OCI-LY7 (cell line): ENCODE measurements at regions not wholly inside any gene's neighbourhood (a gene's known extent, or its start where the extent isn't known, plus 50 kb on each side); places are given as distances from the start of the nearest gene placed in this dataset. TPM values are rescaled to one million over a fixed set of nuclear protein-coding genes. Genes with fewer than 3 reads are reported as not detected.

ENCODE experiments used
- BruUV-seq: library from RNA; stranded (reverse); fragments of 400-500 nt; replicated peaks from 2 replicates; lab custom pipeline; 2021; lab: Mats Ljungman, UMichigan
- CTCF ChIA-PET: fragments of 300-600 bp; sonication (Branson Sonifier 250); formaldehyde crosslinking; loops from one replicate; lab custom pipeline; 2022; ENCODE audit warnings: antibody characterized with exemption; ENCODE audit not compliant: unreplicated experiment; lab: Charles Lee
- POLR2A ChIA-PET: fragments of 300-600 bp; sonication (Branson Sonifier 250); formaldehyde crosslinking; loops from one replicate; lab custom pipeline; 2022; ENCODE audit warnings: antibody characterized with exemption; lab: Charles Lee
- DNase-seq: peaks from one replicate; pipeline ENCODE4 v3.0.0-alpha.2; 2015; ENCODE audit warnings: low spot score
- H2AFZ ChIP-seq: fragments of 200-600 bp; sonication (generic), shearing (Covaris generic); 2 replicates; pipeline ENCODE4 v1.6.1; 2014; ENCODE audit warnings: mild to moderate bottlenecking, antibody characterized with exemption, low read length, moderate library complexity
- H3K27ac ChIP-seq: fragments of 200-600 bp; sonication (generic); 2 replicates; pipeline ENCODE4 v1.5.1; 2014; ENCODE audit warnings: mixed run types, low read depth, mild to moderate bottlenecking, moderate library complexity, low read length, inconsistent platforms; ENCODE audit not compliant: poor library complexity, severe bottlenecking
- H3K36me3 ChIP-seq: fragments of 200-600 bp; sonication (generic); 2 replicates; pipeline ENCODE4 v1.6.1; 2014; ENCODE audit warnings: mild to moderate bottlenecking, antibody characterized with exemption, low read length, moderate library complexity, mixed read lengths; ENCODE audit not compliant: insufficient read depth
- H3K4me1 ChIP-seq: fragments of 200-600 bp; sonication (generic); 2 replicates; pipeline ENCODE4 v1.5.1; 2014; ENCODE audit warnings: mild to moderate bottlenecking, low read length; ENCODE audit not compliant: insufficient read depth, poor library complexity, severe bottlenecking
- H3K4me2 ChIP-seq: fragments of 200-600 bp; sonication (generic); 2 replicates; pipeline ENCODE4 v1.6.1; 2014; ENCODE audit warnings: mild to moderate bottlenecking, low read length
- H3K4me3 ChIP-seq: fragments of 200-600 bp; sonication (generic); 2 replicates; pipeline ENCODE4 v1.5.1; 2014; ENCODE audit warnings: mild to moderate bottlenecking, low read depth, low read length; ENCODE audit not compliant: poor library complexity, severe bottlenecking
- H3K79me2 ChIP-seq: fragments of 200-600 bp; sonication (generic); 2 replicates; pipeline ENCODE4 v1.6.1; 2016; ENCODE audit warnings: low read depth, mild to moderate bottlenecking, low read length, moderate library complexity, mixed read lengths; ENCODE audit not compliant: insufficient read depth
- H3K9me2 ChIP-seq: fragments of 200-600 bp; sonication (generic); 2 replicates; pipeline ENCODE4 v1.6.1; 2016; ENCODE audit warnings: mild to moderate bottlenecking, low read length, mixed read lengths; ENCODE audit not compliant: insufficient read depth
- H3K9me3 ChIP-seq: fragments of 200-600 bp; sonication (generic); 2 replicates; pipeline ENCODE4 v1.6.1; 2014; ENCODE audit warnings: mild to moderate bottlenecking, mixed run types, low read length, mixed read lengths
- H4K20me1 ChIP-seq: fragments of 200-600 bp; sonication (generic); 2 replicates; pipeline ENCODE4 v1.6.1; 2014; ENCODE audit warnings: mild to moderate bottlenecking, antibody characterized with exemption, low read length, moderate library complexity, mixed read lengths; ENCODE audit not compliant: insufficient read depth
- EZH2phosphoT487 ChIP-seq: fragments of 200-600 bp; sonication (generic); IDR thresholded peaks from 2 replicates; pipeline ENCODE4 v1.6.1; 2018; ENCODE audit warnings: low read depth, borderline replicate concordance, mild to moderate bottlenecking, mixed run types, antibody characterized with exemption, low read length, moderate library complexity, mixed read lengths
- intact Hi-C: fragments of 100-400 bp; cut with micrococcal nuclease; formaldehyde crosslinking; loops from one replicate; pipeline ENCODE4 v1.10.0; 2022; ENCODE audit not compliant: unreplicated experiment
- small RNA-seq: library from RNA; depleted of rRNA; stranded (forward); fragments of <200 nt; gene quantifications from one replicate; pipeline ENCODE3, GENCODE V24; 2014
- TF ChIP-seq, protein P1 (sequence below): fragments of 200-600 bp; sonication (generic); conservative IDR thresholded peaks from 2 replicates; pipeline ENCODE4 v1.5.1; 2014; ENCODE audit warnings: mild to moderate bottlenecking, antibody characterized with exemption, low read length, moderate library complexity, mixed read lengths

DNA sequence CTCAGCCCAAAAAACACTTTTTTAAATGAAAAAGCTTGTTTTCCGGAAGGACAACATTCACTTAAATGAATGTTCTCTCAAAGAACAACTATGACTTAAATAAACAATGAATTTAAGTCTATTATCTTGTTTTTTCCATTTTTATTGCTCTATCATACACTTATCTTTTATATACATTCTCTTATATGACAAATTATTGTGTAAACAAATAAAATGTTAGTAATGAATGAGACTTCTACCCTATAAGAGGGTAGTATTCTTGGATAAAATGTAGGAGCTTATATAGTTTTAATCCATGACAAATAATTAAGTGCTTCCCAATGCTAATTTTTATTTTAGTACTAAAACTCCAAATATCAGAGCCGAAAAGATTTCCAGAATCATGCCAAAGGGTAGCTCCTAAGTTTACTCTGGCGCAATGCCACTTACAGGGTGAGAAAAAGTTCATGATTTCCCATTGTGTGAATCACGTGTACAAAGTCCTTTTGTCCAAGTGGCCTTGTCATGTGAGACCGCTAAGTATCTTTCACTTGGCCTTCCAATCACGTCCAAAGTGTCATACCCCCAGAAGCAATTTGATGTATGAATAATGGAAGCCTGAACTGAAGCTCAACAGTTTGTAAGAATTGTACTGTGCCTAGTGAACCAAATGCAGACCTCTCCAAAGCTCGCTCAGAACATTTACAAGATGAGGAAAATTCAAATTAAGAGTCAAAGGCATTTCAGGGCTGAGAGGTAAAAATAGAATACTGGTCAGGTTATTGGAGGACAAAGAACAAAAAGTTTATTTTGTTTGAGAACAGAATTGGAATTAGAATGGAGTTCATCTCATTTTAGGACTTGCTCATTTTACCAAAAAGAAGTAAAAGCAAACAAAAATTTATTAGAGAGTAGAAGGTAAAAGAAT is 56.6 kb upstream of the C1orf21 start:
- intact Hi-C loops = no loop called here
- no peaks in the 10 kb centered on the region for H3K36me3 ChIP-seq
- H3K79me2 ChIP-seq = no peaks in the 10 kb centered on the region
- H3K27ac ChIP-seq = no peak overlapping the region
- no TSS peak for BruUV-seq
- no peak overlapping the region for H2AFZ ChIP-seq
- DNase-seq = no peak
- CTCF ChIA-PET = no interaction called here
- no peaks in the 10 kb centered on the region for H4K20me1 ChIP-seq
- H3K4me2 ChIP-seq = no peak overlapping the region
- no peak overlapping the region for H3K4me3 ChIP-seq
- no peaks in the 10 kb centered on the region for H3K9me3 ChIP-seq
- H3K9me2 ChIP-seq = no peaks in the 10 kb centered on the region
- no peaks in the 10 kb centered on the region for H3K4me1 ChIP-seq
- POLR2A ChIA-PET = no interaction called here
- TF ChIP-seq, protein P1, sequence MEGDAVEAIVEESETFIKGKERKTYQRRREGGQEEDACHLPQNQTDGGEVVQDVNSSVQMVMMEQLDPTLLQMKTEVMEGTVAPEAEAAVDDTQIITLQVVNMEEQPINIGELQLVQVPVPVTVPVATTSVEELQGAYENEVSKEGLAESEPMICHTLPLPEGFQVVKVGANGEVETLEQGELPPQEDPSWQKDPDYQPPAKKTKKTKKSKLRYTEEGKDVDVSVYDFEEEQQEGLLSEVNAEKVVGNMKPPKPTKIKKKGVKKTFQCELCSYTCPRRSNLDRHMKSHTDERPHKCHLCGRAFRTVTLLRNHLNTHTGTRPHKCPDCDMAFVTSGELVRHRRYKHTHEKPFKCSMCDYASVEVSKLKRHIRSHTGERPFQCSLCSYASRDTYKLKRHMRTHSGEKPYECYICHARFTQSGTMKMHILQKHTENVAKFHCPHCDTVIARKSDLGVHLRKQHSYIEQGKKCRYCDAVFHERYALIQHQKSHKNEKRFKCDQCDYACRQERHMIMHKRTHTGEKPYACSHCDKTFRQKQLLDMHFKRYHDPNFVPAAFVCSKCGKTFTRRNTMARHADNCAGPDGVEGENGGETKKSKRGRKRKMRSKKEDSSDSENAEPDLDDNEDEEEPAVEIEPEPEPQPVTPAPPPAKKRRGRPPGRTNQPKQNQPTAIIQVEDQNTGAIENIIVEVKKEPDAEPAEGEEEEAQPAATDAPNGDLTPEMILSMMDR = no peak
- no peak for TF ChIP-seq EZH2phosphoT487

GRCh38 chr1:184330875-184331274 is 56.0 kb upstream of the C1orf21 start:
- H3K36me3 ChIP-seq = no peaks in the 10 kb centered on the region
- no peak overlapping the region for H3K4me2 ChIP-seq
- CTCF ChIA-PET = no interaction called here
- intact Hi-C loops = no loop called here
- POLR2A ChIA-PET = no interaction called here
- no peaks in the 10 kb centered on the region for H3K9me2 ChIP-seq
- H3K9me3 ChIP-seq = no peaks in the 10 kb centered on the region
- H3K4me1 ChIP-seq = no peaks in the 10 kb centered on the region
- TF ChIP-seq, protein P1 = no peak
- TF ChIP-seq EZH2phosphoT487 = no peak
- DNase-seq = no peak
- H3K4me3 ChIP-seq = no peak overlapping the region
- H3K79me2 ChIP-seq = no peaks in the 10 kb centered on the region
- no peak overlapping the region for H3K27ac ChIP-seq
- no peak overlapping the region for H2AFZ ChIP-seq
- H4K20me1 ChIP-seq = no peaks in the 10 kb centered on the region
- BruUV-seq = no TSS peak

Small RNA genes lying in the stretch of these regions (small RNA-seq; reads per million reads assigned to genes)
- gene RF00019 = not detected
